GM20000 (cell line): ENCODE measurements at regions not wholly inside any gene's neighbourhood (a gene's known extent, or its start where the extent isn't known, plus 50 kb on each side); places are given as distances from the start of the nearest gene placed in this dataset.

ENCODE experiments used
- DNase-seq: peaks from one replicate; pipeline ENCODE4 v3.0.0; 2012; ENCODE audit warnings: low spot score
- TF ChIP-seq, protein P1 (sequence below): IDR thresholded peaks from 2 replicates; pipeline ENCODE4 v1.5.1; 2012; ENCODE audit warnings: mild to moderate bottlenecking, control low read depth; ENCODE audit errors: extremely low read depth, missing control alignments

DNA sequence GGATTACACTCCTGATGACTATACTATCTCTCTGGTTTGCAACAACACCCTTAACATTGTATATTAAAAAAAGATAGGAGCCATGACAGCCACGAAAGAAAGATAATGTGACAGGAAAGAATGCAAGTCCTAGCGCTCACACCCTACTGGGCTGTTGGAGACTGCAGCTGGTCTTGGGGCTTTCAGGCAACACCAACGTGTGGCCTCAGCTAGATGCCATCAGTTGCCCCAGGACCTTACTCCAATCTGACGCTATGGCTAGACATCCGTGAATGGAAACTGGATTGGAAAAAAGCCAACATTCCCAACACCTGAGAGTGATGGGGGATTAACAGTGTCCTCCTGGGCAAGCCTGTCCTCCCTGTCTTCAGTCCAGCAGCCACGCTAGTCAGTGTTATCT is 357.4 kb upstream of the GULP1 start:
- no peak for DNase-seq
- TF ChIP-seq, protein P1, sequence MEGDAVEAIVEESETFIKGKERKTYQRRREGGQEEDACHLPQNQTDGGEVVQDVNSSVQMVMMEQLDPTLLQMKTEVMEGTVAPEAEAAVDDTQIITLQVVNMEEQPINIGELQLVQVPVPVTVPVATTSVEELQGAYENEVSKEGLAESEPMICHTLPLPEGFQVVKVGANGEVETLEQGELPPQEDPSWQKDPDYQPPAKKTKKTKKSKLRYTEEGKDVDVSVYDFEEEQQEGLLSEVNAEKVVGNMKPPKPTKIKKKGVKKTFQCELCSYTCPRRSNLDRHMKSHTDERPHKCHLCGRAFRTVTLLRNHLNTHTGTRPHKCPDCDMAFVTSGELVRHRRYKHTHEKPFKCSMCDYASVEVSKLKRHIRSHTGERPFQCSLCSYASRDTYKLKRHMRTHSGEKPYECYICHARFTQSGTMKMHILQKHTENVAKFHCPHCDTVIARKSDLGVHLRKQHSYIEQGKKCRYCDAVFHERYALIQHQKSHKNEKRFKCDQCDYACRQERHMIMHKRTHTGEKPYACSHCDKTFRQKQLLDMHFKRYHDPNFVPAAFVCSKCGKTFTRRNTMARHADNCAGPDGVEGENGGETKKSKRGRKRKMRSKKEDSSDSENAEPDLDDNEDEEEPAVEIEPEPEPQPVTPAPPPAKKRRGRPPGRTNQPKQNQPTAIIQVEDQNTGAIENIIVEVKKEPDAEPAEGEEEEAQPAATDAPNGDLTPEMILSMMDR: no peak

DNA sequence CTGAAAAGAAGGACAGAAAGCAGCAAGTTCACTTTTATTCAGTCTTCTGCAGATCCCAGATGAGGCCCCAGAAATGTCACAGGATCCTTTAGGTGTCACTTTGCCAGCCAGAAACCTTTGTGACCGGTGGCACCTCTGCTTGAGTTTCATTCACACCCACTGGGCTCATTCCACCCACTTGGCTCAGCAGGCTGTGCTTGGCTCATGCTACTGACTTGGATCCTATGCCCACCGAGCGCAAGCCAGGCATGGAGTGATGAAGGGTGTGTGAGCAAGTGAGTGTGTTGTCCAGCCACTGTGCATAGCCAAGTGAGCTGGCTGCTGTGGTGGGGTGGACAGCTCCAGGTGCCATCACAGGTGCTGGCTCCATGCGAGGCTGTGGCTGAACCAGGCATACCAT is 357.0 kb upstream of the GULP1 start:
- DNase-seq: no peak
- TF ChIP-seq, protein P1: no peak

DNA sequence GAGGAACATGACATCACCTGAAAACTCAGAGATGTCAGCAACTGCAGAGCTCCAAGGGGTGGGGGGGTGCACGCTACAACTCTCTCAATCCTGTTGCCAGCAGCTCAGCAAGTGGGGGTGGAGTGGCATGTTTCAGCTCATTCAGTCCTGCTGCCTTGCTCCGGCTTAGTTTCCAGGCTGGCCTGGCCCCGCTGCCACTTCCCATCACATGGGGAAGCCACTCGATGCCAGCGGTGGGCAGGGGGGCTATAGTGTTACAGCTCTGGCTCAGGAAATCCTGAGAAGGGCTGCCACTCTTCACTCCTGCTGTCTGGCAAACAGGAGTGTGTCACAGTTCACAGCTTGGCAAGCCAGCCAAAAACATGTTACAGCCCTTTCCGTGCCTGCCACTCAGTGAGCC is 356.5 kb upstream of the GULP1 start:
- TF ChIP-seq, protein P1: no peak
- no peak for DNase-seq

DNA sequence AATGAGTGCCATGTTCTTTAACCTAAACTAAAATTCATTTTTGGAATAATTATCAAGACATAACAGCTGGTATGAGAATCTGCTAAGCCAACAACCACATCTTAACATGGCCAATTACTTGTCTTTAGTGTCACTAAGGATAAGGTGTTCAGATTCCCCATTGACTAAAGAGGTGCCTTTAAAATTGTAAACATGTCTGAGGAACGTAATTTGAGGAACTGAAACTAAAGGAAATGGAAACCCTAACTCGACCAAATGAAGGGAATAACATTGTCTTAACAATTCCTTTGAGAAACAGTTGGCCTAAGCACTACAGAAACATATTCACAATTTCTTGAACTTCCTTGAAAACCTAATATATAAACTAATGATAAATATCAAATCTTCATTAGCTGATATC is 355.4 kb upstream of the GULP1 start:
- TF ChIP-seq, protein P1: no peak
- no peak for DNase-seq

DNA sequence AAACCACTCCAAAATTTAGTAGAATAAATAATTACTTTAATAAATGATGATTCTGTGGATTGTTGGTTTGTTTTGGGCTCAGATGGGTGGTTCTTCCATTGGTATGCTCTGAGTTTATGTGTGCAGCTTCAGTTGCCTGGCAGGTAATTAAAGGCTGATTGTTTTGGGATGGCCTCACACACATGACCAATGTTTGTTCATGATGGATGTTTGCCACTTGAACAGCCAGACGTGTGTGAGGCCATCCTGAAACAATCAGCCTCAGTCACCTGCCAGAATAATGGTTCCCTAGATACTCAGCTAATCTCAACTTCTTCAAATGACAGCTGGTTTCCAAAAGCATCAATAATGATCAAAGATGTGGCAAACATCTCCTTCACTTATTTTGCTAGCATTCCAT is 352.5 kb upstream of the GULP1 start:
- no peak for DNase-seq
- TF ChIP-seq, protein P1: no peak

DNA sequence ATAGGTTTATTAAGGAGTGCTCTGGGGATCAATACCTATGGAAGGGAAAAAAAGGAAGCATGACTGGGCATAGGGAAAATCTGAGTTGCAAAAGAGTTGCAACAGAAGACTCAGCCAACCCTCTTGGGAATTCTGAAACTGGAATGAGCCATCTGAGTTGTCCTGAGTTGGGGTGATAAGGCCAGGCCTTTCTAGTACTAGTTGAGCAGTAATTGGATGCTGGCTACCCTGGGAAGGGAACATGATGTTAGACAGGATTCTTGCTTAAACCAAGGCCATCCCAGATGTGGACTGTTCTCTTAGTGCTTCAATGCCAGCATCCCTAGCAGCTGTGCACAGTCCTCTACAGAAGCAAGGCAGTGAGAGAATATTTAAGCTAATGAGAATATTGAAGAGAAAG is 348.8 kb upstream of the GULP1 start:
- TF ChIP-seq, protein P1: no peak
- DNase-seq: no peak

DNA sequence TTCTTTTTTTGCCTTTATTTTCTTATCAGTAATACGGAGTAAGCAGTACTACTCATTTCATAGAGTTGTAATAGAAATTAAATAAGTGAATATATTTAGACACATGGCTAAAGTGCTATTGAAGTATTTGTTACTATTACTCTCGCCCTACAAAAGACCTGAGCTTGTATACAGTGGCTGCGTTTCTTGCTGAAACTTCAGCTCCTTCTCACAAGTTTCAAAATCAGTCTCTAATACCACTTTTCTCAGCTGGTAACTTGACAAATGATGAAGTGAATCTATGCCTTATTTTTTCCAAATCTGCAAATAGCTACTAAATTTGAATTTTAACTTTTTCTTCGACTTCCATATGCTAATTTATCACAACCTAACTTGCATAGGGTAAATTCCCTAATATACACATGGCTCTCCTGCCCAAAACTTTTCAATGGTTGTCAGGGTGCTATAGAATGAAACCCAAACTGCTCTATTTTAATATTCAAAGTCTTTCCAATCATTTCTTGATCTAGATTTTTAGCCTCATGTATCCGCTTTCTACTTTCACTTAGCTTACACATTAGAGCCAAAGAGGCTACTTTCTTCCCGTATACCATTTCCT is 347.8 kb upstream of the GULP1 start:
- TF ChIP-seq, protein P1: no peak

More for the DNA sequence above, 347.8 kb upstream of the GULP1 start:
- no peak for DNase-seq
